AG04449 (cell line): ENCODE measurements at regions not wholly inside any gene's neighbourhood (a gene's known extent, or its start where the extent isn't known, plus 50 kb on each side); places are given as distances from the start of the nearest gene placed in this dataset.
"Not testable (repeated sequence)": the region's sequence is repeated elsewhere in the genome, so short reads cannot be mapped to it uniquely, and the experiment has no call there.

ENCODE experiments used
- CTCF ChIA-PET: fragments of 350-600 bp; formaldehyde crosslinking; extraction: SDS; loops from one replicate; lab custom pipeline; 2021; ENCODE audit warnings: antibody characterized with exemption; lab: Yijun Ruan, JAX
- POLR2A ChIA-PET: fragments of 400-600, 350-600 bp; formaldehyde crosslinking; extraction: SDS; loops from one replicate; lab custom pipeline; 2020; ENCODE audit warnings: antibody characterized with exemption, inconsistent platforms; lab: Yijun Ruan, JAX
- DNase-seq: peaks from one replicate; pipeline ENCODE4 v3.0.0-alpha.2; 2010; ENCODE audit warnings: low read depth, low spot score
- H3K4me3 ChIP-seq: 2 replicates; pipeline ENCODE4 v1.5.1; 2011; ENCODE audit warnings: low read depth, mild to moderate bottlenecking, control low read depth, low read length
- TF ChIP-seq, protein P1 (sequence below): IDR thresholded peaks from one replicate; pipeline ENCODE4 v1.5.1; 2011; ENCODE audit warnings: mild to moderate bottlenecking, moderate library complexity, low read length, control low read depth, inconsistent platforms; ENCODE audit not compliant: insufficient read depth; ENCODE audit errors: missing control alignments

DNA sequence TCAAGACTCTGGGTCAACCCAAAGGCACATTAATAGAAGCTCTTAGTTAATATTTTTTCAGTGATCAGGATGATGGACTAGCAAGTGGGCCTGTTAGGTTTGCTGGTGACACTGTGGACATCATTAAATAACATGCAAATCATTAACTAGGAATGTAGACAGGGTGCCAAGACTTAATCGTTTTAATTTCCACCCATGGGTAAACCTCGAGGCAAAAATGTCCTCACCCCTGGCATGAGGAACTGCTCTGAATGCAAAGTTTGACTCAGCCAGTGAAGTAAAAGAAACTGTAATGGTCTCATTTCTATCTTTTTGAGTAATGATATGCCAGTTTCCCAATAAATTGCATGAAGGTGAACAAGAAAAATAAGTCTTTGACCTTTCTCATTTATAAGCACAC is 152.6 kb upstream of the MEX3C start:
- no peak for DNase-seq
- CTCF ChIA-PET, result no interaction called here

DNA sequence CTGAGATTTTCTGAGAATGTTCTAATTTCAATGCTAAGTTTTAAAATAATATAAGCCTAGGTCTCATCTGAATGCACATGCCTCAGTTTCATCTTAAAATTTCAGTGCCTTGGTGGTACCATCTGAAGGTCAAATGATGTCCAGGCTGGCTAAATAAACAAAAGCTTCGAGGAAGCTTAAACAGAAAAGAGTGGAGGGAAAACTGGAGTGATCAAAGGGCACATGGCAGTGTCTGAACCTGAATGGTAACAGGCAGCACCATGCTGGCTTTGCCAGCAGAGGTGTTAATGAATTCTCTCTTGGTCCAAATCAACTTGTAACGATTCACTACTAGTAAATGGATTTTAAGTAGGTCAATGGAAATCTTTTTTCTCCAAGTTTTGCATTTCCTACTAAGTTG is 158.4 kb upstream of the MEX3C start:
- TF ChIP-seq, protein P1, sequence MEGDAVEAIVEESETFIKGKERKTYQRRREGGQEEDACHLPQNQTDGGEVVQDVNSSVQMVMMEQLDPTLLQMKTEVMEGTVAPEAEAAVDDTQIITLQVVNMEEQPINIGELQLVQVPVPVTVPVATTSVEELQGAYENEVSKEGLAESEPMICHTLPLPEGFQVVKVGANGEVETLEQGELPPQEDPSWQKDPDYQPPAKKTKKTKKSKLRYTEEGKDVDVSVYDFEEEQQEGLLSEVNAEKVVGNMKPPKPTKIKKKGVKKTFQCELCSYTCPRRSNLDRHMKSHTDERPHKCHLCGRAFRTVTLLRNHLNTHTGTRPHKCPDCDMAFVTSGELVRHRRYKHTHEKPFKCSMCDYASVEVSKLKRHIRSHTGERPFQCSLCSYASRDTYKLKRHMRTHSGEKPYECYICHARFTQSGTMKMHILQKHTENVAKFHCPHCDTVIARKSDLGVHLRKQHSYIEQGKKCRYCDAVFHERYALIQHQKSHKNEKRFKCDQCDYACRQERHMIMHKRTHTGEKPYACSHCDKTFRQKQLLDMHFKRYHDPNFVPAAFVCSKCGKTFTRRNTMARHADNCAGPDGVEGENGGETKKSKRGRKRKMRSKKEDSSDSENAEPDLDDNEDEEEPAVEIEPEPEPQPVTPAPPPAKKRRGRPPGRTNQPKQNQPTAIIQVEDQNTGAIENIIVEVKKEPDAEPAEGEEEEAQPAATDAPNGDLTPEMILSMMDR, result no peak
- no peak overlapping the region for H3K4me3 ChIP-seq
- CTCF ChIA-PET, result no interaction called here
- POLR2A ChIA-PET, result no interaction called here
- DNase-seq, result no peak

More for the DNA sequence above, 152.6 kb upstream of the MEX3C start:
- POLR2A ChIA-PET, result no interaction called here
- TF ChIP-seq, protein P1, result no peak
- no peak overlapping the region for H3K4me3 ChIP-seq

DNA sequence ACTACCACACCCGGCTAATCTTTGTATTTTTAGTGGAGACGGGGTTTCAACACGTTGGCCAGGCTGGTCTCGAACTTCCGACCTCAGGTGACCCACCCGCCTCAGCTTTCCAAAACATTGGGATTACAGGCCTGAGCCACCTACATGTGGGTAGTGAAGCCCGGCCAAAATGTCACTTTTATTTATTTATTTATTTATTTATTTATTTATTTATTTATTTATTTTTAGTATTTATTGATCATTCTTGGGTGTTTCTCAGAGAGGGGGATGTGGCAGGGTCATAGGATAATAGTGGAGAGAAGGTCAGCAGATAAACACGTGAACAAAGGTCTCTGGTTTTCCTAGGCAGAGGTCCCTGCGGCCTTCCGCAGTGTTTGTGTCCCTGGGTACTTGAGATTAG is 162.8 kb upstream of the MEX3C start:
- CTCF ChIA-PET, H3K4me3 ChIP-seq, POLR2A ChIA-PET, DNase-seq: not testable (repeated sequence)

DNA sequence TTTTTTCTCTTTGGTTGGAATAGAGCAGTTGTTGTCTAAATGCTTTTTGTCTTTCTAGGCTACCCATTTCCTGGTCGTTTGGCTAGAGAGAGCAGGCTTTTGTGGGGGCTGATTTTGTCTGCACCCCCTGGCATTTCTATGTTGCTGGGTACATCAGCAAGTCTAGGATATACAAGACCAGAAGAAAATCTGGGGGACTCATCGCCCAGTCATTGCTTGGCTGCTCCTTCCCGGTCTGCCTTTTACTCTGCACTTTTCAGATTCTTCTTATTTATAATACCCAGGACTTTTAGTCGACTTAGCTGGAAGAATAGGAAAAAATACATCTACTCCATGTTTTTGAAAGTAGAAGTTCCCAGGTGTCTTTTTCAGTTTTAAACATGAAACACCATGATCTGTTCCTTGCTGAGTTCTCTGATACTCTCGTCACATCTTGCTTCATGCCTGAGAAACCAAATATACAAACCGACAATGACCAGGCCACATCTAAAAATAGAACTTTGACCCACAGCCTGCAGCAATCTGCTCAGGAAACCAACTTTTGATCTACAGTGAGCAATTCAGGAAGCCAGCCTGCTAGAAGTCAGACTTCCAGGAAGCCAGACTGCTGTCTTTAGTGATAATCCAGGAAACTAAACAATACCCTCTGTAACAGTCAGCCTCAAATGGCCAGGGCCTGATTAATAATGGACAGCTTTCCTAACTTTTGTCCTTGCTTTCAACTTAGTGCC is 163.8 kb upstream of the MEX3C start:
- DNase-seq, result no peak
- no peak overlapping the region for H3K4me3 ChIP-seq
- CTCF ChIA-PET, result no interaction called here
- POLR2A ChIA-PET, result no interaction called here
- TF ChIP-seq, protein P1, result no peak

DNA sequence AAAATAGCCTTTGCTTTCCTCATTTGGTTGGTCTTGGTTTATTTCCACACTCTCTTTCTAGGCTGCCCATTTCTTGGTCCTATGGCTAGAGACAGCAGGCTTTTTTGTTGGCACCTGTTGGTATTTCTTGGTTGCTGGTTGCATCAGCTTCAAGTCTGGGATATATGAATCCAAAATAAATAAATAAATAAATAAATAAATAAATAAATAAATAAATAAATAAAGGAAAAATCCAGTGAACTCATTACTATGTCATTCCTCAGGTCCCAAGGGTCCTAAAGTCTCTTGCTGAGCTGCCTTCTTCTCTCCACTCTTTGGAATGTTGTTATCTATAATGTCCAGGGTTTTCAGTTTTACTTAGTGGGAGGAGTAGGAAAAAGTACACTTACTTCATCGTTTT is 165.9 kb upstream of the MEX3C start:
- POLR2A ChIA-PET, result no interaction called here
- H3K4me3 ChIP-seq, result no peak overlapping the region
- DNase-seq, result no peak
- TF ChIP-seq, protein P1, result no peak
- CTCF ChIA-PET, result no interaction called here

DNA sequence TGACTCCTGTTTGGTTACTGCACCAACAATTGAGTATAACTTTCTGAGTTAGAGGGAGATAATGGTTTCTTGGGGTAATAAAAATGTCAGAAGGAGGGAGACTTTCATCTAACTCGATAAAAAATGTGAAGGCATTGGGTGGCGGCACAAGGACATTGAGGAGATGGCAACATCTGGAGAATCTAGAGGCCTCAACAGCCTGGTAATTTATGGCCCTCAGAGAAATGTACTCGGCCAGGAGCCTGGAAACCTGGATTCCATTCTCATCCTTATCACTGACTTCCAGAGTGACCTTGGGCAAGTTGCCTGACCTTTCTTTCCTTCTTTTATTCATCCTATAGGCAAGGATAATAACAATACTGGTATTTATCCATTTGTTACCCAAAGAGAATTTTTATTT is 173.5 kb upstream of the MEX3C start:
- DNase-seq, result no peak
- POLR2A ChIA-PET, result no interaction called here
- no peak overlapping the region for H3K4me3 ChIP-seq
- CTCF ChIA-PET, result no interaction called here
- TF ChIP-seq, protein P1, result no peak

DNA sequence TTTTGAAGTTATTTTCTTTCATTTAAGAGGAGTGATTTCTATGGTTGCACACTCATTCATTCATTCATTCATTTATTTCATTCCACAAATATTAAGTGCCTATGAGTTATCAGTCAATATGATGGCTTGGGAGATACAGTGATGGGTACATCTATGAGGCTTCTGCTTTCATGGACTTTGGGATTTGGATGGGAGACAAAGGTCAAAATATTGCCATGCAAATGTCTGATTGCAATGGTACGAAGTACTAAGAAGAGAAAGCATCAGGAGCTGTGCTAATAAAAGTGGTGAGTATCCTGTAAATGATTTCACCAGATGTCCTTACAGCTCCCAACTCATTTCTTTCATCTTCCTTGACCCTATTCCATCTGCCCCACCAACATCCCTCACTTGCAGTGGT is 174.4 kb upstream of the MEX3C start:
- ChIA-PET CTCF (no interaction called here), POLR2A (no interaction called here)
- no peak overlapping the region for H3K4me3 ChIP-seq
- TF ChIP-seq, protein P1, result no peak
- DNase-seq, result no peak
